Endodermal cell (in vitro differentiated cells): ENCODE measurements at regions not wholly inside any gene's neighbourhood (a gene's known extent, or its start where the extent isn't known, plus 50 kb on each side); places are given as distances from the start of the nearest gene placed in this dataset.

Experiments
- DNase-seq: peaks from one replicate; pipeline ENCODE4 v3.0.0-alpha.2; 2017
- H3K27ac ChIP-seq: 2 replicates; pipeline ENCODE4 v1.5.1; 2013; ENCODE audit warnings: mild to moderate bottlenecking, low read depth, low read length, moderate library complexity
- H3K27me3 ChIP-seq: 2 replicates; pipeline ENCODE4 v1.6.1; 2013; ENCODE audit warnings: mild to moderate bottlenecking, low read length, moderate library complexity; ENCODE audit not compliant: insufficient read depth, control insufficient read depth, poor library complexity, severe bottlenecking
- H3K36me3 ChIP-seq: 2 replicates; pipeline ENCODE4 v1.7.0; 2013; ENCODE audit warnings: mild to moderate bottlenecking, low read length, moderate library complexity; ENCODE audit not compliant: control insufficient read depth, insufficient read depth
- H3K4me1 ChIP-seq: one replicate; pipeline ENCODE4 v1.7.0; 2013; ENCODE audit warnings: low read length; ENCODE audit not compliant: control insufficient read depth, insufficient read depth
- H3K4me3 ChIP-seq: 2 replicates; pipeline ENCODE4 v1.5.1; 2013; ENCODE audit warnings: mild to moderate bottlenecking, low read length, moderate library complexity
- H3K9ac ChIP-seq: 2 replicates; pipeline ENCODE4 v1.6.1; 2013; ENCODE audit warnings: mild to moderate bottlenecking, low read length, moderate library complexity; ENCODE audit not compliant: poor library complexity, severe bottlenecking; ENCODE audit errors: extremely low read depth
- H3K9me3 ChIP-seq: 2 replicates; pipeline ENCODE4 v1.6.1; 2013; ENCODE audit warnings: mild to moderate bottlenecking, low read length, moderate library complexity; ENCODE audit not compliant: control insufficient read depth
- H3K27ac Mint-ChIP-seq: 2 replicates; pipeline ENCODE4 v1.8.0; 2020; ENCODE audit warnings: mixed read lengths
- H3K27me3 Mint-ChIP-seq: 2 replicates; pipeline ENCODE4 v1.8.0; 2021; ENCODE audit warnings: mild to moderate bottlenecking, mixed read lengths; ENCODE audit not compliant: insufficient read depth
- H3K36me3 Mint-ChIP-seq: 2 replicates; pipeline ENCODE4 v1.8.0; 2020; ENCODE audit warnings: low read depth, mixed read lengths
- H3K4me1 Mint-ChIP-seq: 2 replicates; pipeline ENCODE4 v1.8.0; 2020; ENCODE audit warnings: mixed read lengths
- H3K4me3 Mint-ChIP-seq: 2 replicates; pipeline ENCODE4 v1.8.0; 2020; ENCODE audit warnings: mild to moderate bottlenecking, moderate library complexity, mixed read lengths
- H3K9me3 Mint-ChIP-seq: 2 replicates; pipeline ENCODE4 v1.8.0; 2020; ENCODE audit warnings: mild to moderate bottlenecking, mixed read lengths
- WGBS, 2 experiments: methylation state at CpG; one replicate each; pipeline versions ENCODE4 v1.1.5 to v1.1.7; 2013; ENCODE audit warnings: missing lambda C conversion rate in 2 of 2, mixed read lengths in 1 of 2; ENCODE audit not compliant: insufficient coverage in 1 of 2, insufficient read length in 1 of 2; 5-methylcytosine and 5-hydroxymethylcytosine counted together
- TF ChIP-seq, protein P1 (sequence below): fragments of 200-600 bp; sonication (generic); conservative IDR thresholded peaks from 2 replicates; pipeline ENCODE4 v1.5.0; 2021; ENCODE audit warnings: antibody characterized with exemption, mild to moderate bottlenecking

DNA sequence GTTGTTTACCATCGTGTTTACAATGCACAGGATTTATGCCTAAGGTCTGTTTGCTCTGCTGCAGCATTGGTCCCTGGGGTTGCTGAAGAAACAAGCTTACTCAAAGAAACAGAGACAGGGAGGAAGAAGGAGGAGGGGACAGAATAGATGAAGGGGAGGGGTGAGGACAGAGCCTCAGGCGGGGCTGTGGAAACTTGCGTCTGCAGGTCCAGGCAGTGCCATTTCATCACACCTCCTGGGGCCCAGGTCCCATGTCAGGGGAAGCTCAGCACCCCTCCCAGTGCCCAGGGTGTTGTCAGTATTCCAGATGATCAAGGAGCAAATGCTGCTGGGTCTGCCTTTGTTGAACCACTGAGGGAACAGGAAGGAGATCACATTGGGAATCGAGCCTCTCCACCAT, 1406.8 kb downstream of the TBC1D22A start:
- H3K9ac ChIP-seq, result no peak overlapping the region
- H3K36me3 ChIP-seq, result no peaks in the 10 kb centered on the region
- no peaks in the 10 kb centered on the region for H3K36me3 Mint-ChIP-seq
- H3K4me1 ChIP-seq, result no peaks in the 10 kb centered on the region
- H3K27me3 ChIP-seq, result no peaks in the 10 kb centered on the region
- TF ChIP-seq, protein P1, sequence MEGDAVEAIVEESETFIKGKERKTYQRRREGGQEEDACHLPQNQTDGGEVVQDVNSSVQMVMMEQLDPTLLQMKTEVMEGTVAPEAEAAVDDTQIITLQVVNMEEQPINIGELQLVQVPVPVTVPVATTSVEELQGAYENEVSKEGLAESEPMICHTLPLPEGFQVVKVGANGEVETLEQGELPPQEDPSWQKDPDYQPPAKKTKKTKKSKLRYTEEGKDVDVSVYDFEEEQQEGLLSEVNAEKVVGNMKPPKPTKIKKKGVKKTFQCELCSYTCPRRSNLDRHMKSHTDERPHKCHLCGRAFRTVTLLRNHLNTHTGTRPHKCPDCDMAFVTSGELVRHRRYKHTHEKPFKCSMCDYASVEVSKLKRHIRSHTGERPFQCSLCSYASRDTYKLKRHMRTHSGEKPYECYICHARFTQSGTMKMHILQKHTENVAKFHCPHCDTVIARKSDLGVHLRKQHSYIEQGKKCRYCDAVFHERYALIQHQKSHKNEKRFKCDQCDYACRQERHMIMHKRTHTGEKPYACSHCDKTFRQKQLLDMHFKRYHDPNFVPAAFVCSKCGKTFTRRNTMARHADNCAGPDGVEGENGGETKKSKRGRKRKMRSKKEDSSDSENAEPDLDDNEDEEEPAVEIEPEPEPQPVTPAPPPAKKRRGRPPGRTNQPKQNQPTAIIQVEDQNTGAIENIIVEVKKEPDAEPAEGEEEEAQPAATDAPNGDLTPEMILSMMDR, result no peak
- H3K27ac ChIP-seq, result no peak overlapping the region
- 88% methylated on average over 4 of the region's 4 CpGs; no CpG with 5 or more reads in 1 of the 2 experiments for WGBS, 2 experiments
- no peak overlapping the region for H3K4me3 ChIP-seq
- no peaks in the 10 kb centered on the region for H3K9me3 Mint-ChIP-seq
- no peaks in the 10 kb centered on the region for H3K4me1 Mint-ChIP-seq
- H3K9me3 ChIP-seq, result no peaks in the 10 kb centered on the region
- peak; percentile 13 for DNase-seq
- no peak overlapping the region for H3K27ac Mint-ChIP-seq
- no peak overlapping the region for H3K4me3 Mint-ChIP-seq
- H3K27me3 Mint-ChIP-seq, result no peaks in the 10 kb centered on the region

DNA sequence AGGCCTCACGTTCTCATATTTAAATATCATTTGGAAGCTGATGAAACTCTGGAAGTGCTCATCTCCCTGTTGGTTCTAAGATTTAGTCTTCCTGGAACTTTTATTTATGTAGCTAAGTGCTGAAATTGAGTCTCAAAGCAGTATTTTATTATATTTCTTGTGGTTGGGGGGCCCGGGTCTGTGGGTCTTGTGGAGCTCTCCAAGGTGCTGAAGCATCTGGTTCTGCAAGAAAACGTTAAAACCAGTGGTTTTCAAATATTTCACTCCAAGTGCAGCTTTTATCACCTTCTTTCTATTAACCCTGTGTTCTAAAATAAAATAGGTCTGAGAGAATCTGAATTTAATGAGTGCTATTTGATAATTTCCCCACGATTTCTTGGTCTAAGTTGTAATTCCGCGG, 1404.8 kb downstream of the TBC1D22A start:
- TF ChIP-seq, protein P1, result no peak
- Mint-ChIP-seq H3K4me1 (no peaks in the 10 kb centered on the region), H3K27me3 (no peaks in the 10 kb centered on the region), H3K36me3 (no peaks in the 10 kb centered on the region), H3K27ac (no peak overlapping the region), H3K4me3 (no peak overlapping the region), H3K9me3 (no peaks in the 10 kb centered on the region)
- Histone ChIP-seq H3K9me3 (no peaks in the 10 kb centered on the region), H3K4me1 (no peaks in the 10 kb centered on the region), H3K4me3 (no peak overlapping the region), H3K27ac (no peak overlapping the region), H3K9ac (no peak overlapping the region), H3K36me3 (no peaks in the 10 kb centered on the region), H3K27me3 (no peaks in the 10 kb centered on the region)
- 61 to 86% methylated on average over 4 to 6 of the region's 6 CpGs for WGBS, 2 experiments
- DNase-seq, result no peak

DNA sequence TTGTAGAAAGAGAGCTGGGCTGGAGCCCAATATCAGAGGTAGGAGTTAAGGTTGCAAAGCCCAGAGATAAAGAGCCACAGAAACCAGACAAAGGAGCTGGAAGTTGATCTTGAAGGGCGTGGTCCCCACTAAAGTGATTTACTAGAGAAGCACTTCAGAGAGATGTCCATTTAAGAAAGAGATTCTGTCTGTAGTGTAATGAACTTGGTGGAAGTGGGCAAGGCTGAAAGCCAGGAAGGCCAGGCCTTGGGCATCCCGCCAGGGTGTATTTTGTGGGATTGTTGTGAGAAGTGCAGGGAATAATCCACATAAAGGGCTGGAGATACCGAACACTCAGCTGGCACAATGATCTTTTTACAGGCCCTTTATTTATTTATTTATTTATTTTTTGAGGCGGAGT, 1398.8 kb downstream of the TBC1D22A start:
- no peak overlapping the region for H3K27ac ChIP-seq
- no peak overlapping the region for H3K9ac ChIP-seq
- no peak overlapping the region for H3K4me3 Mint-ChIP-seq
- H3K4me1 Mint-ChIP-seq, result no peaks in the 10 kb centered on the region
- H3K9me3 ChIP-seq, result no peaks in the 10 kb centered on the region
- no peaks in the 10 kb centered on the region for H3K27me3 ChIP-seq
- TF ChIP-seq, protein P1, result no peak
- no peak overlapping the region for H3K4me3 ChIP-seq
- 80% methylated on average over 1 to 3 of the region's 4 CpGs for WGBS, 2 experiments
- no peak overlapping the region for H3K27ac Mint-ChIP-seq
- no peaks in the 10 kb centered on the region for H3K4me1 ChIP-seq
- no peaks in the 10 kb centered on the region for H3K27me3 Mint-ChIP-seq
- no peaks in the 10 kb centered on the region for H3K36me3 Mint-ChIP-seq
- no peaks in the 10 kb centered on the region for H3K9me3 Mint-ChIP-seq
- no peaks in the 10 kb centered on the region for H3K36me3 ChIP-seq
- no peak for DNase-seq
